Kidney glomerular epithelial cell (primary cell): ENCODE measurements at regions not wholly inside any gene's neighbourhood (a gene's known extent, or its start where the extent isn't known, plus 50 kb on each side); places are given as distances from the start of the nearest gene placed in this dataset.

Experiments
- DNase-seq: peaks from one replicate; lab custom pipeline; 2025; lab: John Stamatoyannopoulos, UW

DNA sequence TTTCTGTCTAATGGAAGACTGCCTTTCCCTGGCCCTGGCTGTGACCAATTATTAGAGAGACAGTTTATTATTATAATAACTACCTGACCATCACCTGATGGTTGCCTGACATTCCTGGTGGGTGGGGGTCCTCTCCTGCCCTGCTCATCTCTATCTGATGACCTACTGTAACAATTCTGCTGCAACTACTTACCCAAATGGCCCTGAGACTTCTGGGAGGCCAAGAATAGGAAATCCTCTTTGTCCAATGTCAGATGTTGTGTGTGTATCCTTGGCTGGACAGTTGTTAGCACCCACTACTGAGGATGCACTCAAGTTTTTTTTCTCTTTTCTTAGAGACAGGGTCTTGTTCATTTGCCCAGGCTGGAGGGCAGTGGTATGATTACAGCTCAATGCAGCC lies 110.3 kb downstream of the DDX1 start:
- DNase-seq, result no peak

DNA sequence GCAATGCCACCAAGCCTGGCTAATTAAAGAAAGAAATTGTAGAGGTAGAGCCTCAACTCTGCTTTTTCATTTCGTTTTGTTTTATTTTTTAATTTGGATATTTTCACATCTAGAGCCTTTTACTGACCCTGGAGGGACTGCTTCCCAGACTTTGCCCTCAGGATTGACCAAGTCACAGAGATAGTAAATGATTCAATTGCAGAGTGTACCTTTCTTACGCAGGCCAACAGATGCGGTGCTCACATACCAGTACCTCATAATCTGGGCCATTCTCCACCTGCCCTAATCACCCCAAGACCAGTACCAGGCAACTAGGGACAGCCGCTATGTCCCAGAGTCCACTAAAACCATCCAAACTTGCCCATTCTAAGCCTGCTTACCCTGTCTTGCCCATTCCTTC lies 110.8 kb downstream of the DDX1 start:
- DNase-seq, result no peak

DNA sequence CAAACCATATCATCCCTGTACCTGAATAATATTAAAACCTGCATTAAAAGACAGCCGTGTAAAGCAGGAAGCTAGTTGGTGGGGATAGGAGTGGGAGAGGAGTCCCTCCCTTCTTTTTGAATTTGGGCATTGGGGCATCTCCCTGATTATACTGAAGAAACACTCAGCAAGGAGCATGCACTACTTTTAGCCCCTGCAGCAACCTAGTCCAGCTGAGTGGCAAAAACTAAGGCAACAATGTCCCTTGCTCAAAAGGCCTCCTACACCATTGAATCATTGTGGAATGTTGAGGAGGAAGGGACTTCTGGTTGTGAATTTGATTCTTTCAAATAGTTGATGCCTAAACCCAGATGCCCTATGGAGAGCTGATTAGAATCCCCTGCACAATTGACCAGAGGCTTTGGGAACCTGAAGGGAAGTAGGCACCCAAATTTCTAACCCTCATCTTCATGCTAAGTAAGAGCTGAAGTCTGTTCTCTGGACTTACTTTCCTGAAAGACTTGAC lies 111.7 kb downstream of the DDX1 start:
- DNase-seq, result no peak

DNA sequence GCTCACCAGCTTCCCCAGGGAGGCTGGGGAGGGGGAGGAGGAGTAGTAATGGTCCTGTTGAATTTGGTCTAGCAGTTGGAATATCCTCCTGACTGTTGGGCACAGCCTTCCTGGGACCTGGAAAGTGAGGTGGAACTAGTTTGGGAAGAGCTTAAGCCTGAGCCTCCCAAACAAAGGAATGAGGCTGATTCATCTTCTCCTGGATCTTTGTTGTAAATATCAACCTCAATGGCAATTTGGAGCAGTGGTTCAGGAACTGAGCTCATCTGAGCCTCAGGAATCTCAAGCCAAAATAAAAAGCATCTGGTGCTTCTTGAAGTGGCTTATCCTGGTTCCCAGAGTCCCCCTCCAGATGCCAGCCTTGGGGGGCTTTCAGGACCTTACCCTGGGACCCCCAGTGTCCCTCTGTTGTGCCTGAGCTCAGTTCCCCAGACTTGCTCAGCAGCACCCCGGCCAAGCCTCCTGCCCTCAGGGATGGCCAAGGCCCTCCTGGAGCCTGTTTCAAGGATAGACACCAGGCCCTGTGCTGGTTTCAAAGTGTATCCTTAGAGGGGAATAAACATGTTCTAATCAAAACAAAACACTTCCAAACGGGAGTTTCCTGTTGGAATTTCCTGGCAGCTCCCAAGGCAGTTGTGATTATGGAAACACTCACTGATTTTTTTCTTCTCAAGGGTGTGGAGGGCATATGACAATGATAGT lies 112.6 kb downstream of the DDX1 start:
- DNase-seq, result no peak

DNA sequence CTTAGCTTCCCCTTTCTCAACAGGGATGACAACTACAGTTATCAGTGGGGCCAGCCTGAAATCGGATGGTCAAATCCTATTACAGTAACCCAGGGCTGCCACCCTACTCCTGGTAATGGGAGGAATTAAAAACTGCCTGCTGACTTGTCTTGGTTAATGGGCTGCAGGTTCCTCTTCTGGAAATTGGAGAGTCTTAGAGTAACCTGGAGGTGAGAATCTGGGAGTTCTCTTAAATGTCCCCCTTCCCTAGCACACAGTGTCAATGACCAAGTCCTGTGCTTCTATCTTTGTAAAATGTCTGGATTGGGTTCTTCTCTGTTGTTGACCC lies 113.1 kb downstream of the DDX1 start:
- no peak for DNase-seq

DNA sequence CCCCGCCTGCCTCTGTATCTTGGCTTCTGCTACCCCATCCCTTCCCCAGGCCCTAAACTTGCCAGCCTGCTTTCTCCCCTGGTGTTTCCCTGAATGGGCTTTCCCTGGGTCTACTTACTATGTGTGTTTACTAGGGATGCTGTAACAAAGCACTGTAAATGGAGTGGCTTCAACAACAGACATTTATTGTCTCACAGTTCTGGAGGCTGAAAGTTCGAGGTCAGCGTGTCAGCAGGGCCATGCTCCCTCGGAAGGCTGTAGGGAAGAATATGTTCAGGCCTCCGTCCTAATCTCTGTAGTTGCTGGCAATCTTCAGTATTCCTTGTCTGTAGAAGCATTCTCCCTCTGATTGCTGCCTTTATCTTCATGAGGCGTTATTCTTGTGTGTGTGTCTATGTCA lies 113.6 kb downstream of the DDX1 start:
- no peak for DNase-seq

DNA sequence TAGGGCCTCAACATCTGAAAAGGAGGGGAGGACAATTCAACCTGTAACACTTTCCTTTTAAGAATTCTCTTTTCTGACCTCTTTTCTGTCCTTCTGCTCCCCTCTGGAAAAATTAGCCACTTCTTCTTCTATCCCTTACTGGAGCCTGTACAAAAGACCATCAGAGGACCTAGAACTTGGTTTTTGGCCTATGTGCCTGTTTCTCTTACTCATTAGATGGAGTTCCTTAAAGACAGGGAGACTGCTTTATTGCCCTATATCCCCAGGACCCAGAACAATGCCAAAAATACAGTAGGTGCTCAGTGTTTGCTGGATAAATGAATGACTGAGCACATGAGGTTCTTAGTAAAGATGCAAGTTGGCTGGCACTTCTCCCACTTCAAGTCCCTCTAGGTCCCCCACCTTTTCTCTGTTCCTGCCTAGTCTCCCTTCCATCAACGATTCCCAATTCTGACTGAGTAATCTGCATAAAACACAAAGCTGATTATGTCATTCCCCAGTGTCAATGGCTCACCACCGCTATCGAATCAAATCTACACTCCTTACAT lies 114.2 kb downstream of the DDX1 start:
- DNase-seq, result no peak

DNA sequence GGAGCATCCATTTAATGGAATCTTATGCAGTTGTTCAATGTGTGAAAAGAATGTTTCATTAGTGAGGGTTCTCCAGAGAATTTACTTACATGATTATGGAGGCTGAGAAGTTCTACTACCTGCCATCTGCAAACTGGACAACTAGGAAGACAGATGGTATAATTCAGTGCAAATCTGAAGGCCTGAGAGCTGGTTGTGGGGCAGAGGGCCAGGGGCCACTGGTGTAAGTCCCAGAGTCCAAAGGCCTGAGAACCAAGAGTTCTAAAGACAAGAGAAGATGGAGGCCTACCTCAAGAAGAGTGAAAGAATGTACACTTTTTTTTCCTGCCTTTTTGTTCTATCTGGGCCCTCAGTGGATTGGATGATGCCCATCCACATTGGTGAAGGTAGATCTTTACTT lies 114.8 kb downstream of the DDX1 start:
- no peak for DNase-seq

DNA sequence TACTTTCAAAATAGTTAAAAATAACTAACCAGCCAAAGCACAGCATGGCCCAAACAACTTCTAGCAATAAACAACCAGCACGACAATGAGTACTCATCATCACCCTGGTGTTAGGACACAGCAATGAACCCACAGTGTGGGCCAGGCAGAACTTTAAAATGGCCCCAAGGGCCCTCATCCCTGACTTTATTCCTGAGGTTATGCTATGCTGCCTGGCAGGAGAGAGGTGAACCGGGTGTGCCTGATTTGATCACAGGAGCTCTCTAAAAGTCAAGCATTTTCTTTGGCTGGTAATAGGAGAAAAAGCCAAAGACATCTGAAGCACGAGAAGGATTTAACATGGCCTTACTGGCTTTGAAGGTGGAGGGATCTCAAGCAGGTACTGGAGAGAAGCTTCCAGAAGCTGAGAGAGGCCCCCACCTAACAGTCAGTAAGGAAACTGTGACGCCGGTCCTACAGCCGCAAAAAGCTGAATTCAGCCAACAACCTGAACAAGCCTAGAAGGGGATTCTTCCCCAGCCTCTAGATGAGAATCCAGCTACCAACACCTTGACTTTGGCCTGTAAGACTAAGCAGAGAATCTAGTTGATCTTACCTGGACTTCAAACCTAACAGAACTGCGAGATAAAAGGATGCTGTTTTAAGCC lies 115.4 kb downstream of the DDX1 start:
- DNase-seq, result no peak

DNA sequence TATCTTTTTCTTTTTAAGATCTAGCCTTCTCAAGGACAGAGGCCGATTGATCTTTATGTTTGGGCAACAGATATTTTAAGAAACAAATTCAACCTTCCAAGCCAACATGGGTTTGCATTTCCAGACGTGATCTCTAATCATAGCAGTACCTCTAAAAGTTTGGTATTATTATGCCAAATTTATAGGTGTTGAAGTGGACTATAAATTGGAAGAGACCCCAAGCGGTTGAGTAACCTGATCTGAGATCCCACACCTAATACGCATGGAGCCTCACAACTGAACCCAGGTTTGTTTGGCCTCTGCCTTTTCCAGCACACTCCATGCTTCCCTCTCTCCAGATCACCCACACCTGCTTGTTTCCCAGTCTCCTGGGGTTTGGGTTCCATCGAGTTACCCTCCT lies 116.5 kb downstream of the DDX1 start:
- no peak for DNase-seq

DNA sequence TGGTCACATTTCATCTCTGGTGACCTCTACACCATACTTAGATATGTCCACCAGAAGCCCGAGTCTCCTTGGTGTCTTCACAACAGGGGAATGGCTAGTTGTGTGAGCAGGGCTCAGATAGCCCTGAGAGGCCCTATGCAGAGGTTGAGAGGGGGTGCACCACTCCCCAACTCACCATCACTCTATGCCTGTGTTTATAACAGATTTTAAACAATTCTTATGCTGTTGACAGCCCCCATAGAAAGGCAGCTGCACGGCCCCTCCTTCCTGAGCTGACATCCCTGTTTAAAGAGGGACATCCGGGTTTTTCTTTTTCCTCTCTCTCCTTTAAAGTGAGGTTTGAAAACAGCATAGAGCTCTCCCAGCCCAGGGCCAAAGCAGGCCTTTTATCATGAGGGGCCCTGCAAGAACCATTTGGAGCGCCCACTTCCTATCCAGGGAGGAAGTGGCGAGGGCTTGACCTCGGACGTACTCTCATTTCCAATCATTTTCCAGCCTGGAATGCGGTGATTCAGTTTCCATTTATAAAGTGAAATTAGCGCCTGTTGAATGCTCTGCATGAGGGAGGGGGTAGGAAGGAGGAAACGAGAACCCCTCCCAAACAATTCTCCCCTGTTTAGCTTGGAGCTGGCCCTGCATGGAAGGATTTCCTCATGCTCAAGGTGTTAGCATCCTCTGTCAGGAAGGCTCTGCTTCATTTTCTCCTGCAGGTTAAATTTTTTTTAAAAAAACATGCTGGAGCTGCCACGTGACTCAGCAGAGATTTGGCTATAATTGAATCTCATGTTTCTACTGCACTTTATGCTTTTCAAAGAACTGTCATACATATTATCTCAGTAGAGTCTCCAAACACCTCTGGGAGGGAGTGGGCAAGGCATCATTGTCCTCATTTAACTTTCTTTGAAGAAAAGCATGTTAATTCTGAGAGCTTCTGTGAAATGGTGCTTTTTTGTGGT lies 117.5 kb downstream of the DDX1 start:
- DNase-seq, result no peak

DNA sequence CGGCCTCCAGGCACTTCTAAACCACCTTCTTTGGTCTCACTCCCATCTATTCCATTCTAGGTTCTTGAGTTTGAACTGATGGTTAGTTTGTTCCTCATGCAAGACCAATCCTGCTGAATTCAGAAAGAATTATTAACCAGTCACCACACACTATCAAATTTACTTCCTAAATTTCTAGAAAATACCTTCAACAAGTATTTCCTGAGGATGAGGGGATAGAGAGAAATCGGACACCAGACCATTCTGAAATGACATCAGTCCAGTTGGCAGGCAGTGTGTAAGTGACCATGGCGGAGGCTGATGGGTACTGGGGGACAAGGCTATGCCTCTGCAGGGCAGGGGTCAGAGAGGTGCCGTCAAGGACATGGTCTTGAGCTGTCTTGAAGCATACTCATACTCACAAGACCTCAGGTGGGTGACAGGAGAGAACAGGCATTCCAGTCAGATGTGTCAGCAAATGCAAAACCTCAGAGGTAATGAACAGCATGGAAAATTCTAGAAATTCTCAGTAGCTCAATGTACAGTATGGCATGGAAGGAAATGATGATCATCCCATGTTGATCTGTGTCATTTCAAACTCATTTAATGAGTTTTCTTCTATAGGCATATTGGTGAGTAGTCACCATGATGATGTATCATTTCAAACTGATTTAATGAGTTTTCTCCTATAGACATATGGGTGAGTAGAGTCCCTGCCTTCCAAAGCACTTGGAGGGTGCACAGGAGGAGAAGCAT lies 119.6 kb downstream of the DDX1 start:
- DNase-seq, result peak; percentile 18

DNA sequence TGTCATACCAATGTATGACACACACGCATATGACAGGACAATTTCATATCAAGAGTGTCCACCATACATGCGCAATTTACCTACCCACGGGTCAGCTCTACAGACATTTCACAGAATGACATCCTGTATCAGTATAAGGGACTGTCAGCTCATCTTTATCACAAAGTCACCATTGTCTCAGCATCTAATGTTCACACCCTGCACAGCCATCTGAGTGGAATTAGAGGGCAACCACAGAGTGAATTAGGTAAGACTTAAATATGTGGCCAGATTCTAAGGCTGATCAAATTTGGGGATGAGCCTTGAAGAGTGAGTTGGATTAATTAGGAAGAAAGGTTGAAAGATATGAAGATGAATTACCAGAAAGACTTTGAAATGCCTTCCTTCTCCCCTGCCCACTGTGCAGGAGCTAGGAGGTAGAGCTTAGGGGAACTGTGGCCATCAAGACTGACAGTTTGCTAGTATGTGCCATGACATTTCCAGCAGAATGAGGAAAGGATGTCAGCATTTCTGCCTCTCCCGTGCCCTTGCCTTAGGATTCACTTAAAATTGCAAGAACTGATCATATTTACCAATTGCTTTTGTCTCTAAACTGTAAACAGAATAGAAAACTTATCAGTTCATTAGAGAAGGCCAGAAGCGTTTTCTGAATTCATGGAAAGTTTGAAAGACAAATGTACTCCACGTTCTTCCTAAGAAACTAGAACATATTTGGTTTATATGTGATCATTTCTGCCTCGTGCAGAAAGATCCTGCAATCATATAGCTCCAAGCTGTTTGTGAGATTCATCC lies 121.1 kb downstream of the DDX1 start:
- DNase-seq, result no peak

DNA sequence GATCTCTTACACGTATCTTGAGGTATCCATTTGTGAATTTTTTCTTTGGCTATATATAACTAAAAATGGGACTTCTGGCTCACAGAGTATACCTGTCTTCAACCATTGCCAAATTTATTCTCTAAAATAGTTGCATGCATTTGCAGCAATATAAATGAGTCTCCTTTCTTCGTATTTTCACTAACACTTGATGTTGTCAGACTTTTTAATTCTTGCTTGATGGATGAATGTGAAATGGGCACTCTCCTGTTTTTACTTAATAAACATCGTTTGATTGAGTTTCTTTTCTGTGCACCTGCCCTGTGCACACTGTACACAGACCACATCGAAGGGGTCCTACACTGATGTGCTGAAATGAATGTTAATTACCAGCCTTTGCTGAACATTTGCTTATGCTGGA lies 121.8 kb downstream of the DDX1 start:
- DNase-seq, result no peak

DNA sequence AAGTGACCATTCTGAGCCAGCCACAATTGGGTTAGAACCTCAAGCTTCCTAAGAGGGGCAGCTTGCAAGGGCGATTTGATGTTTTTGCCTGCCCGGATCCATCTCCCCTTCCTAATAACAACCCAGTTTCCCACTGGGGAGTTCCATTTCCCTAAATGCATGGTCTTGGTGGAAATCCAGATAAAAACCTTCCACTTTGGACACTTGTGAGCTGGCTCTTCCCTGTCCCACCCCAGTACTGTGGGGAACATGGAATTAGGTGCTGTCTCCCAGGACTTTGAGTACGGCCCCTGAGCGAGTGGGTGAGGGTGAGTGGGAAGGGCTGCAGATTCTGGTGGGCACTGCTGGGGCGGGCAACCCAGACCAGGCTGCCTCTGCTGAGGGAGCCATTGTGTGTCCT lies 122.3 kb downstream of the DDX1 start:
- DNase-seq, result no peak

DNA sequence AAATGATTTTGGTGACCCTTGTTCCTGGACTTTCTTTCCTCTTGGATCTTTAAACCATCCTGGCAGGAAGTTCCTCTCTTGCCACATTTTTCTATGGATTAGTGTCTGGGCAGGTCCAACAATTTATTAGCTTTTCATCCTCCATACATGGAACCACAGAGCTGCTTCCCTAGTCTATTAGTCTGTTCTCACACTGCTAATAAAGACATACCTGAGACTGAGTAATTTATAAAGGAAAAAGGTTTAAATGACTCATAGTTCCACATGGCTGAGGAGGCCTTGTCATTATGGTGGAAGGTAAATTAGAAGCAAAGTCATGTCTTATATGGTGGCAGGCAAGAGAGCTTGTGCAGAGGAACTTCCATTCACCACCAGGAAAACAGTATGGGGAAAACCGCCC lies 122.9 kb downstream of the DDX1 start:
- no peak for DNase-seq

DNA sequence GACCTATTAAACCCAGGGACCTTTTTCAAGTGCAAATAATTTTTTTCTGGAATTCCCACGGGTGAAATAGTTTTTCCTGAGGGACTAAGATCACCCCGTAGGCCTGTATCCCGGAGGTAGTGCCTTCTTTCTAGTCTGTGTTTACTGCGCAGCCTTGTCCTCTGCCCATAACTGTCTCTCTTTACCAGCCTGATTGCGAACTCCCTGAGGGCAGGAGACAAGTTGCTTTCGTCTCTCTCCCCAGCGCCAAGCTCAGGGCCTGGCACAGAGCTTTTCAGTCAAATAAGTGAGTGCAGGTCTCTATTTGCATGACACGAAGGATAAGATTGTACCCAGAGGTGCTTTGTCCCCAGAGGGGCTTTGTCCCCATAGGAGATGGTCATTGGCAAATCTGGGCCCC lies 123.9 kb downstream of the DDX1 start:
- no peak for DNase-seq

DNA sequence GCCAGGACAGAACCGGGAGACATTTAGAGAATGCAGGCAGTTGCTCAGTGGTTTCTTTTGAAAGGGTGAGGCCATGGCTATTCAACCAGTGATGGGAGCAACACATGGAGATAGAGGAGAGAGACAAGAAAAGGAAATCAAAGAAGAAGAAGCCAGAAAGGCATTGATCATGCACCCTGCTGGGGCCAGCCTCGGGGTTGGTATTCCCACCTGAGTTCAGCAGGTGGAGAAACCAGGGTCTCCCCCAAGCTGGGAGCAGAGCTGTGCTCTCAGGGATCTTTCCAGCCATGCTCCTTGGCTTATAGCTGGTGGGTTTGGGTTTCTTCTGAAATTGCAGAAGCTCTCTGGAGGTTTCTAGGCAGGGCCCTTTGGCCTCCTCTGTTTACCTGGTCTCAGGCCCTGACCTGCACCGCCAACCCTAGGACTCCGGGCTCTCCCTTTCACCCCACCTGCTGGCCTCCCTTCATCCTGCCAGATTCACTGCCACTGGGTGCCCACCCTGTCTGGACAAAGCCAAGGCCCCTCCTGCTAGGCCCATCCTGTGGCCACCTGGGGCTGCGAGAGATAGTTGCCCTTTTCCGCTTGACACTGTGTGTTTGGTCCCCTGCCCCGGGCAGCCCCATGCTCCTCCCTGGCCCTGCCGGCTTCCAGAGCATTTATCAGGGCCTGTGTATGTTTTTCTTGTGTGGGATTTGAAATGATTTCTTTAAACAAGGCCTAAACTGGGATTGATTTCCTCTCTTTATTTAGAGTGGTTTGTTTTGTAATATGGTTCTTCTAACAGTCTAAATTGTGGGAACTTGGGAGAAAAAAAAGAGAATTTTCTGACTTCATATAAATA lies 126.7 kb downstream of the DDX1 start:
- DNase-seq, result no peak

DNA sequence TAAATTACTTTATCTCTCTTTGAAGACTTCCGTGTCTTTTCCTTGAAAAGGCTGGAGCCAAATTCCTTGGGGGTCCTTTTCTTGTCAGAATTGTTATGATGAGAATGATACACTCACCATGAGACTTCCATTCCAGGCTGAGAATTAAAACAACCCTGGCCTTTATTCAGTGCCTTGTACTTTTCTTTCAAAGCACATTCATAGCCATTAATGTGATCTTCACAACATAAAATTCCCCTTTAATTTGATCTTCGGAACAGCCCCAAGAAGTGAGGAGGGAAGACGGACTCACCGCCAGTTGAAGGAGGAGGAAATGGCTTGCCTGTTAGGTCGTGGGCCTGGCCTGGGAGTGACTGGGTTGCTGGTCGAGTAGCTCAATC lies 127.3 kb downstream of the DDX1 start:
- DNase-seq, result no peak
